Posterior cingulate gyrus (tissue), 11 donors: ENCODE measurements at regions not wholly inside any gene's neighbourhood (a gene's known extent, or its start where the extent isn't known, plus 50 kb on each side); places are given as distances from the start of the nearest gene placed in this dataset.
"Not testable (repeated sequence)": the region's sequence is repeated elsewhere in the genome, so short reads cannot be mapped to it uniquely, and the experiment has no call there.

ENCODE experiments used
- DNase-seq, 10 donors: peaks; one replicate each; pipeline versions ENCODE4 v3.0.0 to v3.0.0-alpha.2; 2020 to 2021; ENCODE audit warnings: mixed read lengths in 3 of 10
- intact Hi-C: fragments of 100-400 bp; cut with DNase I; formaldehyde crosslinking; loops from one replicate; pipeline ENCODE4 v1.15.1; 2023

GRCh38 chr6:81630719-81631118 is 121.8 kb downstream of the TENT5A start:
- intact Hi-C loops = no loop called here
- no peak for DNase-seq

- DNase-seq = no peak
- intact Hi-C loops = no loop called here
Measured at GRCh38 chr6:81625216-81625615, 127.3 kb downstream of the TENT5A start.

- intact Hi-C loops = no loop called here
- no peak for DNase-seq
Measured at GRCh38 chr6:81624453-81624852, 128.0 kb downstream of the TENT5A start.

GRCh38 chr6:81623106-81623759 is 129.2 kb downstream of the TENT5A start:
- intact Hi-C loops = no loop called here
- no peak for DNase-seq

- no peak for DNase-seq
Measured at GRCh38 chr6:81621816-81622395, 130.6 kb downstream of the TENT5A start.

GRCh38 chr6:81614292-81614691 is 138.2 kb downstream of the TENT5A start:
- intact Hi-C loops = no loop called here
- DNase-seq = no peak

More at GRCh38 chr6:81621816-81622395, 130.6 kb downstream of the TENT5A start:
- intact Hi-C loops = no loop called here

- no peak for DNase-seq
- intact Hi-C loops = no loop called here
Measured at GRCh38 chr6:81613606-81614005, 138.9 kb downstream of the TENT5A start.

GRCh38 chr6:81612136-81612535 is 140.3 kb downstream of the TENT5A start:
- no peak for DNase-seq
- intact Hi-C loops = no loop called here

GRCh38 chr6:81609736-81610135 is 142.7 kb downstream of the TENT5A start:
- DNase-seq = no peak
- intact Hi-C loops = no loop called here

- no peak for DNase-seq
- intact Hi-C loops = no loop called here
Measured at GRCh38 chr6:81608776-81609175, 143.7 kb downstream of the TENT5A start.

GRCh38 chr6:81606965-81607381 is 145.5 kb downstream of the TENT5A start:
- intact Hi-C loops = no loop called here
- DNase-seq = no peak

GRCh38 chr6:81605526-81605925 is 147.0 kb downstream of the TENT5A start:
- intact Hi-C loops = no loop called here
- DNase-seq = no peak

- intact Hi-C loops = no loop called here
- no peak for DNase-seq
Measured at GRCh38 chr6:81601918-81602317, 150.6 kb downstream of the TENT5A start.

GRCh38 chr6:81600488-81600887 is 152.0 kb downstream of the TENT5A start:
- intact Hi-C loops, DNase-seq: not testable (repeated sequence)

GRCh38 chr6:81594501-81594900 is 158.0 kb downstream of the TENT5A start:
- intact Hi-C loops = no loop called here
- no peak for DNase-seq

GRCh38 chr6:81590314-81590691 is 162.2 kb downstream of the TENT5A start:
- DNase-seq = no peak
- intact Hi-C loops = no loop called here

GRCh38 chr6:81589465-81590313 is 162.8 kb downstream of the TENT5A start:
- peak in 1 of 10 donors; percentile 48 for DNase-seq
- intact Hi-C loops = no loop called here

- DNase-seq, intact Hi-C loops: not testable (repeated sequence)
Measured at GRCh38 chr6:81585686-81586085, 166.8 kb downstream of the TENT5A start.

GRCh38 chr6:81584156-81584555 is 168.3 kb downstream of the TENT5A start:
- intact Hi-C loops, DNase-seq: not testable (repeated sequence)

GRCh38 chr6:81575442-81575841 is 177.0 kb downstream of the TENT5A start:
- DNase-seq = no peak
- intact Hi-C loops = no loop called here

GRCh38 chr6:81572020-81572419 is 180.5 kb downstream of the TENT5A start:
- no peak for DNase-seq
- intact Hi-C loops = no loop called here

- DNase-seq = no peak
- intact Hi-C loops = no loop called here
Measured at GRCh38 chr6:81570681-81571080, 181.8 kb downstream of the TENT5A start.
